ENCODE measurements at regions not wholly inside any gene's neighbourhood (a gene's known extent, or its start where the extent isn't known, plus 50 kb on each side); places are given as distances from the start of the nearest gene placed in this dataset.

DNA sequence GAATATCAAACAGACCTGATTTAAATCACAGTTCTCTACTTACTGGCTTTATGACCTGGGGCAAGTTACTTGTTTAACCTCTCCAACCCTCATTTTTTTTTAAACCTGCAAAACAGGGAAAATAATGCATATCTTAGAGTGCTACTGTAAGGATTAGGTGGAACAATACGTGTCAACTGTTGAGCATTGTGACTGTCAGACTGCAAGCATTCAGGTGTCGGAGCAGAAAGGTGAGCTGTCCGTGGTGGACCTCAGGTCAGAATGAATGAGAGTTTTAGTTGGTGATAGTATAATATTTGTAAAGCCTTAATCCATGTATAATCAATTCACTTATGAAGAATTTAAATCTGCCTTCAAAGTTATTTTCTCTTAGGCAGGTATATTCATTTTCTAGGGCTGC, 404.2 kb downstream of the ETNK1 start:
- no peak for TF ChIP-seq TAF1 (IDR thresholded peaks at IDR 0.05; ENCODE audit: low read depth)
- TF ChIP-seq, protein P1, sequence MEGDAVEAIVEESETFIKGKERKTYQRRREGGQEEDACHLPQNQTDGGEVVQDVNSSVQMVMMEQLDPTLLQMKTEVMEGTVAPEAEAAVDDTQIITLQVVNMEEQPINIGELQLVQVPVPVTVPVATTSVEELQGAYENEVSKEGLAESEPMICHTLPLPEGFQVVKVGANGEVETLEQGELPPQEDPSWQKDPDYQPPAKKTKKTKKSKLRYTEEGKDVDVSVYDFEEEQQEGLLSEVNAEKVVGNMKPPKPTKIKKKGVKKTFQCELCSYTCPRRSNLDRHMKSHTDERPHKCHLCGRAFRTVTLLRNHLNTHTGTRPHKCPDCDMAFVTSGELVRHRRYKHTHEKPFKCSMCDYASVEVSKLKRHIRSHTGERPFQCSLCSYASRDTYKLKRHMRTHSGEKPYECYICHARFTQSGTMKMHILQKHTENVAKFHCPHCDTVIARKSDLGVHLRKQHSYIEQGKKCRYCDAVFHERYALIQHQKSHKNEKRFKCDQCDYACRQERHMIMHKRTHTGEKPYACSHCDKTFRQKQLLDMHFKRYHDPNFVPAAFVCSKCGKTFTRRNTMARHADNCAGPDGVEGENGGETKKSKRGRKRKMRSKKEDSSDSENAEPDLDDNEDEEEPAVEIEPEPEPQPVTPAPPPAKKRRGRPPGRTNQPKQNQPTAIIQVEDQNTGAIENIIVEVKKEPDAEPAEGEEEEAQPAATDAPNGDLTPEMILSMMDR (IDR thresholded peaks at IDR 0.05; ENCODE audit: poor library complexity, severe bottlenecking) = no peak
- TF ChIP-seq POLR2AphosphoS5 (IDR thresholded peaks at IDR 0.05) = no peak
- TF ChIP-seq MXI1 (conservative IDR thresholded peaks at IDR 0.05; ENCODE audit: poor library complexity, severe bottlenecking) = no peak
- no peak for TF ChIP-seq SMC3 (conservative IDR thresholded peaks at IDR 0.05; ENCODE audit: poor library complexity)

All from neural cell (in vitro differentiated cells).